Natural killer cell (primary cell): ENCODE measurements at regions not wholly inside any gene's neighbourhood (a gene's known extent, or its start where the extent isn't known, plus 50 kb on each side); places are given as distances from the start of the nearest gene placed in this dataset.

Experiments used
- ATAC-seq, 3 donors: fragments of 150-1000 bp in 2 of 3; fragments of 200-7000 bp in 1 of 3; cut with Tn5 transposase; 1 replicate in 1 of 3; 2 replicates in 2 of 3; pipeline ENCODE4 v1.10.0; 2021; ENCODE audit warnings: mild to moderate bottlenecking in 2 of 3, moderate library complexity in 2 of 3
- DNase-seq, 2 donors: peaks; one replicate each; pipeline versions ENCODE4 v3.0.0 to v3.0.0-alpha.2; 2013 to 2021; ENCODE audit warnings: mixed read lengths in 1 of 2
- H3K27ac ChIP-seq: one replicate; pipeline ENCODE4 v1.5.1; 2013; ENCODE audit warnings: mild to moderate bottlenecking, low read length
- H3K27me3 ChIP-seq: one replicate; pipeline ENCODE4 v1.6.1; 2013; ENCODE audit warnings: low read length; ENCODE audit not compliant: control insufficient read depth, insufficient read depth
- H3K36me3 ChIP-seq: one replicate; pipeline ENCODE4 v1.6.1; 2013; ENCODE audit warnings: low read length; ENCODE audit not compliant: control insufficient read depth, insufficient read depth
- H3K4me1 ChIP-seq: one replicate; pipeline ENCODE4 v1.6.1; 2013; ENCODE audit warnings: low read length; ENCODE audit not compliant: control insufficient read depth, insufficient read depth
- H3K4me3 ChIP-seq: one replicate; pipeline ENCODE4 v1.5.1; 2013; ENCODE audit warnings: low read length
- H3K9me3 ChIP-seq: one replicate; pipeline ENCODE4 v1.6.1; 2013; ENCODE audit warnings: low read length; ENCODE audit not compliant: control insufficient read depth, insufficient read depth
- H3K27ac Mint-ChIP-seq, 2 donors: one replicate each; pipeline ENCODE4 v1.8.0; 2022; ENCODE audit warnings: mild to moderate bottlenecking in 2 of 2, mixed read lengths in 2 of 2, moderate library complexity in 1 of 2
- H3K27me3 Mint-ChIP-seq, 2 donors: one replicate each; pipeline ENCODE4 v1.8.0; 2022; ENCODE audit warnings: low read depth in 2 of 2, mixed read lengths in 2 of 2
- H3K36me3 Mint-ChIP-seq: one replicate; pipeline ENCODE4 v1.8.0; 2022; ENCODE audit warnings: mixed read lengths
- H3K4me1 Mint-ChIP-seq, 2 donors: one replicate each; pipeline ENCODE4 v1.8.0; 2022; ENCODE audit warnings: mixed read lengths in 2 of 2
- H3K4me3 Mint-ChIP-seq: one replicate; pipeline ENCODE4 v1.8.0; 2022; ENCODE audit warnings: mild to moderate bottlenecking, moderate library complexity, mixed read lengths
- H3K9me3 Mint-ChIP-seq, 2 donors: one replicate each; pipeline ENCODE4 v1.8.0; 2022; ENCODE audit warnings: mixed read lengths in 2 of 2
- CTCF ChIP-seq: fragments of 200-600 bp; IDR thresholded peaks from one replicate; pipeline ENCODE4 v1.8.0; 2022; ENCODE audit warnings: antibody characterized with exemption
- whole genome bisulfite sequencing: methylation state at CpG from one replicate; pipeline ENCODE4 v1.1.7; 2013; ENCODE audit warnings: missing lambda C conversion rate; ENCODE audit not compliant: insufficient coverage; 5-methylcytosine and 5-hydroxymethylcytosine counted together
- intact Hi-C: fragments of 100-400 bp; cut with micrococcal nuclease; formaldehyde crosslinking; loops from one replicate; pipeline ENCODE4 v1.14.2; 2022

GRCh38 chr21:33971492-33972013 is 55.9 kb upstream of the ATP5PO start:
- Histone ChIP-seq H3K9me3 (no peaks in the 10 kb centered on the region), H3K4me1 (peaks cover 29% of the 10 kb centered on the region), H3K36me3 (no peaks in the 10 kb centered on the region), H3K27ac (no peak overlapping the region), H3K27me3 (no peaks in the 10 kb centered on the region), H3K4me3 (no peak overlapping the region)
- H3K4me3 Mint-ChIP-seq = no peak overlapping the region
- DNase-seq (no peak), ATAC-seq (no peak)
- WGBS = 88% methylated on average over 7 of the region's 7 CpGs
- no peak for TF ChIP-seq CTCF
- intact Hi-C loops = no loop called here
- H3K27me3 Mint-ChIP-seq = no peaks in the 10 kb centered on the region
- H3K36me3 Mint-ChIP-seq = no peaks in the 10 kb centered on the region
- peak overlapping the region in 1 of 2 donors; percentile 6 for H3K27ac Mint-ChIP-seq
- H3K4me1 Mint-ChIP-seq = peaks cover 38 to 41% of the 10 kb centered on the region in 2 donors
- H3K9me3 Mint-ChIP-seq = no peaks in the 10 kb centered on the region

GRCh38 chr21:33969581-33969980 is 54.0 kb upstream of the ATP5PO start:
- Histone ChIP-seq H3K36me3 (no peaks in the 10 kb centered on the region), H3K4me1 (peaks cover 12% of the 10 kb centered on the region), H3K27ac (no peak overlapping the region), H3K9me3 (no peaks in the 10 kb centered on the region), H3K27me3 (no peaks in the 10 kb centered on the region), H3K4me3 (no peak overlapping the region)
- H3K27ac Mint-ChIP-seq = no peak overlapping the region
- ATAC-seq (no peak), DNase-seq (no peak)
- 100% methylated on average over 2 of the region's 3 CpGs for WGBS
- no peak for TF ChIP-seq CTCF
- H3K9me3 Mint-ChIP-seq = no peaks in the 10 kb centered on the region
- H3K4me1 Mint-ChIP-seq = peaks cover 18 to 23% of the 10 kb centered on the region in 2 donors
- no peaks in the 10 kb centered on the region for H3K27me3 Mint-ChIP-seq
- H3K36me3 Mint-ChIP-seq = no peaks in the 10 kb centered on the region
- intact Hi-C loops = no loop called here
- no peak overlapping the region for H3K4me3 Mint-ChIP-seq

GRCh38 chr21:33968995-33969348 is 53.4 kb upstream of the ATP5PO start:
- Histone ChIP-seq H3K4me3 (no peak overlapping the region), H3K9me3 (no peaks in the 10 kb centered on the region), H3K36me3 (no peaks in the 10 kb centered on the region), H3K27me3 (no peaks in the 10 kb centered on the region), H3K4me1 (peaks cover 8% of the 10 kb centered on the region), H3K27ac (no peak overlapping the region)
- TF ChIP-seq CTCF = no peak
- Mint-ChIP-seq H3K9me3 (no peaks in the 10 kb centered on the region), H3K27ac (no peak overlapping the region), H3K27me3 (no peaks in the 10 kb centered on the region), H3K4me3 (no peak overlapping the region), H3K4me1 (peaks cover 12 to 17% of the 10 kb centered on the region in 2 donors), H3K36me3 (no peaks in the 10 kb centered on the region)
- ATAC-seq (no peak), DNase-seq (no peak)
- 98% methylated on average over 4 of the region's 4 CpGs for WGBS
- intact Hi-C loops = no loop called here
